Mesothelial cell of epicardium (in vitro differentiated cells): ENCODE measurements at regions not wholly inside any gene's neighbourhood (a gene's known extent, or its start where the extent isn't known, plus 50 kb on each side); places are given as distances from the start of the nearest gene placed in this dataset.

Source experiments
- DNase-seq, 2 experiments: peaks; one replicate each; pipeline ENCODE4 v3.0.0; 2021; ENCODE audit warnings: low spot score in 2 of 2; ENCODE audit not compliant: unreplicated experiment in 2 of 2
- H3K27ac Mint-ChIP-seq: 2 replicates; pipeline ENCODE4 v1.8.0; 2021; ENCODE audit warnings: mixed read lengths
- H3K27me3 Mint-ChIP-seq: 2 replicates; pipeline ENCODE4 v1.8.0; 2021; ENCODE audit warnings: low read depth, mixed read lengths
- H3K36me3 Mint-ChIP-seq: 2 replicates; pipeline ENCODE4 v1.8.0; 2021; ENCODE audit warnings: mixed read lengths
- H3K4me1 Mint-ChIP-seq: 2 replicates; pipeline ENCODE4 v1.8.0; 2021; ENCODE audit warnings: mixed read lengths
- H3K4me3 Mint-ChIP-seq: 2 replicates; pipeline ENCODE4 v1.8.0; 2021; ENCODE audit warnings: mild to moderate bottlenecking, moderate library complexity, mixed read lengths
- H3K9me3 Mint-ChIP-seq: 2 replicates; pipeline ENCODE4 v1.8.0; 2021; ENCODE audit warnings: mixed read lengths
- TF ChIP-seq, protein P1 (sequence below): fragments of 200-600 bp; sonication (generic); IDR thresholded peaks from one replicate; pipeline ENCODE4 v1.5.0; 2021; ENCODE audit warnings: antibody characterized with exemption; ENCODE audit not compliant: unreplicated experiment

DNA sequence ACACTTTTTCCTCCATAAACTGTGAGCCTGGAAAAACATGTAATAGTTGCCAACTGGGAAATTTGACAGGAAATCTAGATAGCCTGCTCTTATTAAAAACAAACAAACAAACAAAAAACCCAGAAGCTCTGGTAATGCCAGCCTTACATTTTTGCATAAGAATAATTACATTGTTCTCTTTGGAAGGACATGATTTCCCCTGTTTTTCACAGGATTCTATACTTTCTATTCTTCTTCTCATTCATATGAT is 137.9 kb downstream of the AEBP2 start:
- H3K4me3 Mint-ChIP-seq, result no peak overlapping the region
- H3K27ac Mint-ChIP-seq, result peak overlapping the region; percentile 81
- peaks cover 24% of the 10 kb centered on the region for H3K9me3 Mint-ChIP-seq
- H3K36me3 Mint-ChIP-seq, result peaks cover 16% of the 10 kb centered on the region
- no peaks in the 10 kb centered on the region for H3K27me3 Mint-ChIP-seq
- TF ChIP-seq, protein P1, sequence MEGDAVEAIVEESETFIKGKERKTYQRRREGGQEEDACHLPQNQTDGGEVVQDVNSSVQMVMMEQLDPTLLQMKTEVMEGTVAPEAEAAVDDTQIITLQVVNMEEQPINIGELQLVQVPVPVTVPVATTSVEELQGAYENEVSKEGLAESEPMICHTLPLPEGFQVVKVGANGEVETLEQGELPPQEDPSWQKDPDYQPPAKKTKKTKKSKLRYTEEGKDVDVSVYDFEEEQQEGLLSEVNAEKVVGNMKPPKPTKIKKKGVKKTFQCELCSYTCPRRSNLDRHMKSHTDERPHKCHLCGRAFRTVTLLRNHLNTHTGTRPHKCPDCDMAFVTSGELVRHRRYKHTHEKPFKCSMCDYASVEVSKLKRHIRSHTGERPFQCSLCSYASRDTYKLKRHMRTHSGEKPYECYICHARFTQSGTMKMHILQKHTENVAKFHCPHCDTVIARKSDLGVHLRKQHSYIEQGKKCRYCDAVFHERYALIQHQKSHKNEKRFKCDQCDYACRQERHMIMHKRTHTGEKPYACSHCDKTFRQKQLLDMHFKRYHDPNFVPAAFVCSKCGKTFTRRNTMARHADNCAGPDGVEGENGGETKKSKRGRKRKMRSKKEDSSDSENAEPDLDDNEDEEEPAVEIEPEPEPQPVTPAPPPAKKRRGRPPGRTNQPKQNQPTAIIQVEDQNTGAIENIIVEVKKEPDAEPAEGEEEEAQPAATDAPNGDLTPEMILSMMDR, result no peak
- H3K4me1 Mint-ChIP-seq, result peaks cover 45% of the 10 kb centered on the region
- no peak for DNase-seq

DNA sequence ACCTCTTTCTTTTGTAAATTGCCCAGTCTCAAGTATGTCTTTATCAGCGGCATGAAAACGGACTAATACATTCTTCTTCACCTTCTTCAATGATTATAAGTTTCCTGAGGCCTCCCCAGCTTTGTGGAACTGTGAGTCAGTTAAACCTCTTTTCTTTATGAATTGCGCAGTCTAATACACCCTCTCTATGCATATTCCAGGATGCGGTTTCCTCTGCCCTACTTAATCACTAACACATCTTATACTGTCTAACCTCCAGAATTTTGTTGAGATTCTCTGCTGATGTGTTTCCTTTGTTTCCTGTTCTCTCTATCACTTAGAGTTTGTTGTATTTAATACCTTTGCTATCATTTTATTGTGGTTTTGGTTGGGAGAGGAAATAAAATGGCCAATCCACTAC is 145.4 kb downstream of the AEBP2 start:
- Mint-ChIP-seq H3K4me1 (peaks cover 3% of the 10 kb centered on the region), H3K9me3 (peaks cover 52% of the 10 kb centered on the region)

DNA sequence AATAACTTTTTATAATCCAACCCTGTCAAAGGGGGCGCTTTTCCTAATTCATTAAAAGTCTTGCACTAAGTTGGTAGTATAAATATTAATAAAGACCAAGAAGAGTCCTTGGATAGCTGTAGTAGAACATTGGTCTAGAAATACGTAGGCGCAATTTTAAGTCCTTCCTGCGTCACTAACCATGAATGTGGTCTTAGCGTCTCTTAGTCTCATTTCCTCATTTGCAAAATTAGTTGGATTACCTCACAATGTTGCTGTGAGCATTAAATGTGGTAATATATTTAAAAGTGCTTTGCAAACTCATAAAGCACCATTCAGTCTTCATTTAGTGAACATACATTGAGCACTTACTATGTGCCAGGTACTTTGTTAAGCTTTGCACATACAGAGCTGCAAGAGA is 149.7 kb downstream of the AEBP2 start:
- H3K27ac Mint-ChIP-seq, result no peak overlapping the region
- TF ChIP-seq, protein P1, result no peak

More for the DNA sequence above, 145.4 kb downstream of the AEBP2 start:
- no peak for DNase-seq
- Mint-ChIP-seq H3K27ac (no peak overlapping the region), H3K36me3 (peaks cover 31% of the 10 kb centered on the region), H3K27me3 (no peaks in the 10 kb centered on the region), H3K4me3 (no peak overlapping the region)
- TF ChIP-seq, protein P1, result no peak

DNA sequence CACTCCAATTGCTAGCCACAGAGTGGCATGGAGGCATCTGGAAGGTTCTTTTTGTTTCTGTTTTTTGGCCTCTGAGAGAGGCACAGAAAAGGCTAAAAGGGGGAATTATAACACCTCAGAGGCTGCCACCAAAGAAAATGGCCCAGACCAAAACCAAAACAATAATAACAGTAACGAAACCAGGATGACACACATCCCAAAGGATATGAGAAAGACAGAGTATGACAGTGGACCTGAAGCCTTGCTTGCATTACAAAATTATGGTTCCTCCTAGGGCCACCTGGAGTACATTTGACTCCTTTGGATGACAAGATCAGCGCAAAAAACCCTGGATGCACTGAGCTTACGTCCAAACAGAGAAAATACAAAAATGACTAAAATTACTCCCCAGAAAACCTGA is 152.7 kb downstream of the AEBP2 start:
- DNase-seq, result no peak
- H3K9me3 Mint-ChIP-seq, result no peaks in the 10 kb centered on the region
- no peaks in the 10 kb centered on the region for H3K36me3 Mint-ChIP-seq
- TF ChIP-seq, protein P1, result no peak
- H3K27me3 Mint-ChIP-seq, result no peaks in the 10 kb centered on the region
- no peak overlapping the region for H3K4me3 Mint-ChIP-seq
- H3K27ac Mint-ChIP-seq, result no peak overlapping the region
- H3K4me1 Mint-ChIP-seq, result peaks cover 10% of the 10 kb centered on the region

More for the DNA sequence above, 149.7 kb downstream of the AEBP2 start:
- H3K4me1 Mint-ChIP-seq, result no peaks in the 10 kb centered on the region
- H3K9me3 Mint-ChIP-seq, result peaks cover 25% of the 10 kb centered on the region
- peaks cover 13% of the 10 kb centered on the region for H3K36me3 Mint-ChIP-seq
- DNase-seq, result no peak
- H3K4me3 Mint-ChIP-seq, result no peak overlapping the region
- no peaks in the 10 kb centered on the region for H3K27me3 Mint-ChIP-seq

DNA sequence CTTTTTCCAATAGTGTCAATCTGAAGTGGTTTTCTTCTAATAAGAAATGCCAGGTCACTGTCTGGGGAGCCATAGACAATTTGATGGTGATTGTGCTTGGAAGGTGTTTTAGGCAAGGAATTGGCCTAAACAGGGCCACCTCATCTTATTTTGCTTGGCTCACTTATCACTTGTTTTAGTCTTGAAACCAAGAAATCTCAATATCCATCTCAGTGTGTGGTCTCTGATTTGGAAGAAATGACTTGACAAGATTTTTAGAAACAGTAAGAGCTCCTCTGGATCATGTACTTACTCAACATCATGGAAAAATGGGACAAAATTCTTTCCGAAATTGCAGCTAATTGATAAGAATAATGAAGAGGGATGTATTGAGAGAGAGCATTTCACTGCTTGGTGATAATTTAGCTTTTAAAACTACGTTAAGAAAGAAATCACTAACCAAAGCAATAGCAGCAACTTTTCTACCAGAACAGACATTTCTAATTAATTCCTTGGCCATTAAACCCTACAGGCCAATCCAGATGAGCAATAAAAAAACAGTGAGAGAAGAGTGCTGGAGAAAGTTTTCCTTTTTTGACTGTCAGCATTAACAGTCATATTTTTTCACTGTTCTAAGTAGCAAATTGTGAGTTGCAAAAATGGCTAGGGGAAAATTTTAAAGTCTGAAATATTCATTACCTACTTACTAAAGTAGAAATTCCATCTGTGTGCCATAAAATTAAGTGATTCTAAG is 157.3 kb downstream of the AEBP2 start:
- Mint-ChIP-seq H3K27me3 (no peaks in the 10 kb centered on the region), H3K9me3 (no peaks in the 10 kb centered on the region), H3K4me3 (no peak overlapping the region), H3K4me1 (peaks cover 16% of the 10 kb centered on the region), H3K27ac (peak overlapping the region; percentile 55), H3K36me3 (no peaks in the 10 kb centered on the region)
- no peak for DNase-seq
- TF ChIP-seq, protein P1, result no peak
